ENCODE measurements at regions not wholly inside any gene's neighbourhood (a gene's known extent, or its start where the extent isn't known, plus 50 kb on each side); places are given as distances from the start of the nearest gene placed in this dataset.
A peak's percentile ranks its signal among the peaks of the same experiment; 100 is the strongest.

DNA sequence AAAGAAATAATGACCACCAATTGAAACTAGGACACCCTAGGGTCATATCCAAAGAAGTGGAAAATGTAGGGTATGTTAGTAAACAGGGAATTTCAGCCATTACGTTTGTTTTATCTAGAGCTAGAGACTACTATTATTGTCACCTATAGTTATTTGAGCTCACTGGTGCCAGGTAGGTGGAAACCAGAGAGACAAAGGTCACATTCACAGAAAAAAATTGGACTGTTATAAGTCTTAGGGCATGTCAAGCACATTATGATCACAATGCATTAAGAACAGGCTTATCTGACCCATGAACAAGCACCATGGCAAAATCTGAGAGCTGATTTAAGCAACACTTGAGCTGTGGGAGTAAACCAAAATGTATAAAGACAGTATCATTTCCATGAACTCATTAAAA, 530.1 kb upstream of the CITED2 start:
- Mint-ChIP-seq H3K4me3 (ENCODE audit: unreplicated experiment) (no peak overlapping the region), H3K36me3 (ENCODE audit: insufficient read depth, unreplicated experiment) (no peaks in the 10 kb centered on the region), H3K4me1 (ENCODE audit: insufficient read depth, unreplicated experiment) (no peaks in the 10 kb centered on the region), H3K27ac (ENCODE audit: low read depth, unreplicated experiment) (no peak overlapping the region), H3K9me3 (ENCODE audit: unreplicated experiment) (peaks cover 7% of the 10 kb centered on the region), H3K27me3 (ENCODE audit: insufficient read depth, unreplicated experiment) (no peaks in the 10 kb centered on the region)
- CTCF ChIA-PET, result interaction anchor here (0.7 to 1.2 kb wide), 3 partner anchors 8 to 23 kb away, joined by 3 read pairs; no protein-coding TSS in a partner anchor
- TF ChIP-seq CTCF (IDR thresholded peaks at IDR 0.05; ENCODE audit: unreplicated experiment), result no peak
- intact Hi-C loops (cut with micrococcal nuclease), result no loop called here
- no peak for DNase-seq (ENCODE audit: unreplicated experiment)
- BruUV-seq (replicated peaks), result no TSS peak
- POLR2A ChIA-PET, result interaction anchor here (0.6 to 0.7 kb wide), 3 partner anchors 51 to 513 kb away, joined by 3 to 4 read pairs (median 3); no protein-coding TSS in a partner anchor

- Mint-ChIP-seq H3K4me3 (ENCODE audit: unreplicated experiment) (no peak overlapping the region), H3K27ac (ENCODE audit: low read depth, unreplicated experiment) (no peak overlapping the region), H3K4me1 (ENCODE audit: insufficient read depth, unreplicated experiment) (no peaks in the 10 kb centered on the region), H3K27me3 (ENCODE audit: insufficient read depth, unreplicated experiment) (no peaks in the 10 kb centered on the region), H3K36me3 (ENCODE audit: insufficient read depth, unreplicated experiment) (no peaks in the 10 kb centered on the region), H3K9me3 (ENCODE audit: unreplicated experiment) (peaks cover 7% of the 10 kb centered on the region)
- BruUV-seq (replicated peaks), result no TSS peak
- no peak for TF ChIP-seq CTCF (IDR thresholded peaks at IDR 0.05; ENCODE audit: unreplicated experiment)
- intact Hi-C loops (cut with micrococcal nuclease), result no loop called here
- POLR2A ChIA-PET, result interaction anchor here (0.6 to 0.7 kb wide), 3 partner anchors 51 to 514 kb away, joined by 3 to 4 read pairs (median 3); no protein-coding TSS in a partner anchor
- CTCF ChIA-PET, result interaction anchor here (0.7 to 1.2 kb wide), 5 partner anchors 9 to 254 kb away, joined by 3 read pairs; no protein-coding TSS in a partner anchor
- DNase-seq (ENCODE audit: unreplicated experiment), result no peak
Measured at GRCh38 chr6:139904158-139904533, 529.7 kb upstream of the CITED2 start.

DNA sequence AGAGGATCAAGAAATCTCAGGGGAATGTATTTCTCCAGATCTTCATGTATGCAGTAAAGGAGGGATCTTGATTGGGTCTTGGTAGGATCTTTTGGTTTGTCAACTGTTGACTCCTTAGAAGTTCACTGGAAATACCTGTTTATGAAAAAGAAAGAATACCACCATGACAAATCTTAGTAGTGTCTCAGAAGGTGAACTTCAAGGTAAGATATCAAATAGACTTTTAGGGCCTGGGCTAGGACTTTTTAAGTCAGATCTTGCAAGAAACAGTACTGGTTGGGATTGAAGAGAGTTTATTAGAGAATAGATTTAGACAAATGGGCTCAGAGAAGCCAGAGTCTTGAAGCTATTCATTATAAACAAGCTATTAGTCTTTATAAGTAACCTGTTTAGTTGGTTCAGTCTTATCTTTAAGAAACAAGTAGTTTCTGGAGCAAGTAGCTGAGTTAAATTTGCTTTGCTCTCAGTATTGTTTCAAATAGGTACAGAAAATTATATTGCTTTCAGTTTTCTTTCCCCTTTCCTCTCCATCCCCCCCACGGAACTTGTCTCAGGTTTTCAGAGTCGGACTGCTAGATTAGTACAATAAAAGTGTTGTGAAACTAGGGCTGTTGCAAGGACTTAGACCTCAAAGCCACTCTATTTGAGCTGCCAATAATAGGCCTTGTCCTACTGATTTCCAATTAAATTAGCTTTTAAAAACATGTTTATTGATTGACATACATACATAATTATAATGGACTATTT, 529.1 kb upstream of the CITED2 start:
- intact Hi-C loops (cut with micrococcal nuclease), result no loop called here
- no peak for DNase-seq (ENCODE audit: unreplicated experiment)
- no peak overlapping the region for H3K27ac Mint-ChIP-seq (ENCODE audit: low read depth, unreplicated experiment)
- ChIA-PET POLR2A (interaction anchor here (0.6 kb wide), 2 partner anchors 57 to 1971 kb away, joined by 4 read pairs; no protein-coding TSS in a partner anchor), CTCF (interaction anchor here (0.7 to 1.2 kb wide), 4 partner anchors 9 to 254 kb away, joined by 3 read pairs; no protein-coding TSS in a partner anchor)
- no peak overlapping the region for H3K4me3 Mint-ChIP-seq (ENCODE audit: unreplicated experiment)
- H3K36me3 Mint-ChIP-seq (ENCODE audit: insufficient read depth, unreplicated experiment), result no peaks in the 10 kb centered on the region
- no TSS peak for BruUV-seq (replicated peaks)
- H3K9me3 Mint-ChIP-seq (ENCODE audit: unreplicated experiment), result peaks cover 7% of the 10 kb centered on the region
- H3K4me1 Mint-ChIP-seq (ENCODE audit: insufficient read depth, unreplicated experiment), result no peaks in the 10 kb centered on the region
- TF ChIP-seq CTCF (IDR thresholded peaks at IDR 0.05; ENCODE audit: unreplicated experiment), result no peak
- no peaks in the 10 kb centered on the region for H3K27me3 Mint-ChIP-seq (ENCODE audit: insufficient read depth, unreplicated experiment)

GRCh38 chr6:139895205-139895793, 520.9 kb upstream of the CITED2 start:
- no peaks in the 10 kb centered on the region for H3K27me3 Mint-ChIP-seq (ENCODE audit: insufficient read depth, unreplicated experiment)
- no peak for TF ChIP-seq CTCF (IDR thresholded peaks at IDR 0.05; ENCODE audit: unreplicated experiment)
- H3K27ac Mint-ChIP-seq (ENCODE audit: low read depth, unreplicated experiment), result no peak overlapping the region
- no peaks in the 10 kb centered on the region for H3K9me3 Mint-ChIP-seq (ENCODE audit: unreplicated experiment)
- peak; percentile 6 for DNase-seq (ENCODE audit: unreplicated experiment)
- ChIA-PET POLR2A (interaction anchor here (1.5 kb wide), 1 partner anchor 17 kb away, joined by 4 read pairs; no protein-coding TSS in a partner anchor), CTCF (interaction anchor here (0.6 to 0.8 kb wide), 3 partner anchors 10 to 434 kb away, joined by 3 to 4 read pairs (median 3); no protein-coding TSS in a partner anchor)
- intact Hi-C loops (cut with micrococcal nuclease), result no loop called here
- H3K4me3 Mint-ChIP-seq (ENCODE audit: unreplicated experiment), result no peak overlapping the region
- BruUV-seq (replicated peaks), result no TSS peak
- H3K4me1 Mint-ChIP-seq (ENCODE audit: insufficient read depth, unreplicated experiment), result peaks cover 5% of the 10 kb centered on the region
- no peaks in the 10 kb centered on the region for H3K36me3 Mint-ChIP-seq (ENCODE audit: insufficient read depth, unreplicated experiment)

Measured in MCF 10A (cell line).